Activated naive CD4-positive, alpha-beta T cell treated with anti-CD3 and anti-CD28 coated beads for 36 hours (primary cell): ENCODE measurements at regions not wholly inside any gene's neighbourhood (a gene's known extent, or its start where the extent isn't known, plus 50 kb on each side); places are given as distances from the start of the nearest gene placed in this dataset.

Experiments
- CTCF ChIA-PET: fragments of 350-600 bp; sonication (Branson Sonifier 250); formaldehyde crosslinking; loops from one replicate; lab custom pipeline; 2021; ENCODE audit warnings: antibody characterized with exemption; lab: Charles Lee
- DNase-seq: peaks from one replicate; pipeline ENCODE4 v3.0.0-alpha.2; 2020
- H3K27ac Mint-ChIP-seq: one replicate; pipeline ENCODE4 v1.8.0; 2021; ENCODE audit warnings: mild to moderate bottlenecking, mixed read lengths
- H3K27me3 Mint-ChIP-seq: one replicate; pipeline ENCODE4 v1.8.0; 2021; ENCODE audit warnings: low read depth, mixed read lengths
- H3K36me3 Mint-ChIP-seq: one replicate; pipeline ENCODE4 v1.8.0; 2021; ENCODE audit warnings: low read depth, mixed read lengths
- H3K4me1 Mint-ChIP-seq: one replicate; pipeline ENCODE4 v1.8.0; 2021; ENCODE audit warnings: low read depth, mixed read lengths
- H3K4me3 Mint-ChIP-seq: one replicate; pipeline ENCODE4 v1.8.0; 2021; ENCODE audit warnings: mild to moderate bottlenecking, moderate library complexity, mixed read lengths
- H3K9me3 Mint-ChIP-seq: one replicate; pipeline ENCODE4 v1.8.0; 2021; ENCODE audit warnings: mixed read lengths
- intact Hi-C: fragments of 100-400 bp; cut with micrococcal nuclease; formaldehyde crosslinking; loops from one replicate; pipeline ENCODE4 v1.15.1; 2023

GRCh38 chr13:82658811-82659210, 1223.5 kb downstream of the SLITRK1 start:
- Mint-ChIP-seq H3K4me3 (no peak overlapping the region), H3K27me3 (no peaks in the 10 kb centered on the region), H3K4me1 (no peaks in the 10 kb centered on the region), H3K36me3 (no peaks in the 10 kb centered on the region), H3K27ac (no peak overlapping the region), H3K9me3 (no peaks in the 10 kb centered on the region)
- intact Hi-C loops: no loop called here
- CTCF ChIA-PET: interaction anchor here (0.6 kb wide), 1 partner anchor 136 kb away, joined by 3 read pairs; no protein-coding TSS in a partner anchor
- no peak for DNase-seq

DNA sequence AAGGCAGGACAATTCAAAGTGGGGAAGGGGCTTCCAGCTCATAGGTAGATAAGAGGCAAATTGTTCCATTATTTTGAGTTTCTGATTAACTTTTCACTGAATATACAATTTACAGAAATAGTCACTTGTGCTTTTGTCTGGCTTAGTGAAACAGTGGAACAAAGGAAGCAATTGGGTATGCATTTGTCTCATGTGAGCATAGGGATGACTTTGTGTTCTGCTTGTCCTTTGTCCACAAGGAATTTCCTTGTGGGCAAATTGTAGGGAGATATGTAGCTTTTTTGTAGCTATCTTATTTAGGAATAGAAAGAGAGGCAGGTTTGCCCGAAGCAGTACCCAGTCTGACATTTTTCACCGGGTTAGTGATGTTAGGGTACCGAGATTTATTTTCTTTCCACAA, 1224.8 kb downstream of the SLITRK1 start:
- peaks cover 2% of the 10 kb centered on the region for H3K9me3 Mint-ChIP-seq
- intact Hi-C loops: no loop called here
- H3K4me3 Mint-ChIP-seq: no peak overlapping the region
- no peak overlapping the region for H3K27ac Mint-ChIP-seq
- H3K36me3 Mint-ChIP-seq: no peaks in the 10 kb centered on the region
- CTCF ChIA-PET: no interaction called here
- no peak for DNase-seq
- no peaks in the 10 kb centered on the region for H3K4me1 Mint-ChIP-seq
- H3K27me3 Mint-ChIP-seq: no peaks in the 10 kb centered on the region

DNA sequence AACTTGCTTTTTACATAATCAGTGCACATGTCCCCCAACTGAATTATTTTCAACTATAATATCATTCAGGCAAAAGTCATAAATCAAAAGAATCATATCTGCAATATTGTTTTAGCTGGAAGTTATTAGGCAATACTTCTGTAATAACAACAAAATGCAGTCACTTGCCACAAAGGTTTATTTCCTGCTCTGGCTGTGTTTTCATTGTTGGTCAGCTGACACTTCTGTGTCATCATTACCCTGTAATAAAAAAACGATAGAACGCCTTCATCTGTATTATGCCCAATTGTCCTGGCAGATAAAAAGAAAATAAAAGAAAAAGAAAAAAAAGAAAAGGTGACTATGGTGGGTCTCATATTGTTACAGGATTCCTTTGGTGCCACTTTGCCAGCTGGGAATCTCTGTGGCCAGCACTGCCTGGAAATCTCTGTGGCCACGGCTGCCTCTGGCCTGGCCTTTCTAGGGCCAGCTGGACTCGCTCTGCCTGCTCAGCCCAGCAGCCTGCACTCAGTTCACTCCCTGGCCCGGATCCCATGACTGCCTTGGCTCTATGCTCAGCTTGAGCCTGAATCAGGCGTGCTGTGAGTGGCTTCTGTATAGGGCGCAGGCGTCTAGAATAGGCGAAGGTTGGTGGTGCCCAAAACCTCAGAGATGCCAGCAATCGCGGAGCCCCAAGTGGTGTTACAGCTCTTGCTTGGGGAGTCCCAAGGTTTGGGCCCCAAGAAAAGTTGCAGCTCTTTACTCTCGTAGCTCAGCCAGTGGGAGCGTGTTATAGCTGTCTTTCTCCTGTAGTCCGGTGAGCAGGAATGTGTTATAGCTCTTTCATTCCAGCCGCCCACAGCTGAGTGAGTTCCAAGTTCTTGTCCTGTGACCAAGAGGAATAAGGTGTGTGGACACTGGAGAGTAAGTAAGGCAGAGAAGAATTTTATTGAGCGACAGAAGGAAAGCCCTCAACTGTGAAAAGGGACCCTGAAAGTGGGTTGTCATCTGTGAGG, 1227.1 kb downstream of the SLITRK1 start:
- Mint-ChIP-seq H3K27ac (no peak overlapping the region), H3K36me3 (no peaks in the 10 kb centered on the region), H3K4me1 (no peaks in the 10 kb centered on the region), H3K9me3 (peaks cover 2% of the 10 kb centered on the region), H3K4me3 (no peak overlapping the region), H3K27me3 (no peaks in the 10 kb centered on the region)
- intact Hi-C loops: no loop called here
- CTCF ChIA-PET: no interaction called here
- no peak for DNase-seq

DNA sequence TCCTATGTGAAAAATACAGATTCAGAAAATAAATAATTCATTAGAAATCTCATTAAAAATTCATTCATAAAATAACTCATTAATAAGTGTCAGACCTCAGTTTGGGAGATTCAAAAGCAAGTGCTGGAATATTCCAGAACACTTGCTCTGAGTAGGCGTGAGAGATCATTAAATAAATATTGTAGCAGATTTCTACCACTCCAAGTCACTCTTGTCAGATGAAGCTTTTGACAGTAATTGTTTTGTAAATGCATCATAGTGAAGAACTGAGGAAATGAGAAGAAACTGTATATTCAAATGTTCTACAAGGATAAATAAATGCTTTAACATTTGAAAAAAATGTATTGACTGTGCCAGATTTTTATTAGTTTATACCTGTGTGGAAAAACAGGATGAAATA, 1228.1 kb downstream of the SLITRK1 start:
- H3K36me3 Mint-ChIP-seq: no peaks in the 10 kb centered on the region
- no peaks in the 10 kb centered on the region for H3K27me3 Mint-ChIP-seq
- peaks cover 2% of the 10 kb centered on the region for H3K9me3 Mint-ChIP-seq
- H3K4me3 Mint-ChIP-seq: no peak overlapping the region
- CTCF ChIA-PET: no interaction called here
- no peaks in the 10 kb centered on the region for H3K4me1 Mint-ChIP-seq
- intact Hi-C loops: no loop called here
- no peak for DNase-seq
- no peak overlapping the region for H3K27ac Mint-ChIP-seq

- CTCF ChIA-PET: no interaction called here
- no peak overlapping the region for H3K4me3 Mint-ChIP-seq
- no peaks in the 10 kb centered on the region for H3K9me3 Mint-ChIP-seq
- no peaks in the 10 kb centered on the region for H3K27me3 Mint-ChIP-seq
- intact Hi-C loops: no loop called here
- H3K4me1 Mint-ChIP-seq: no peaks in the 10 kb centered on the region
- H3K27ac Mint-ChIP-seq: no peak overlapping the region
- no peak for DNase-seq
- no peaks in the 10 kb centered on the region for H3K36me3 Mint-ChIP-seq
These were observed 1234.7 kb downstream of the SLITRK1 start for GRCh38 chr13:82647540-82647939.

- CTCF ChIA-PET: no interaction called here
- Mint-ChIP-seq H3K27me3 (no peaks in the 10 kb centered on the region), H3K4me1 (no peaks in the 10 kb centered on the region), H3K36me3 (no peaks in the 10 kb centered on the region), H3K9me3 (peaks cover 5% of the 10 kb centered on the region), H3K4me3 (no peak overlapping the region), H3K27ac (no peak overlapping the region)
- no peak for DNase-seq
- intact Hi-C loops: no loop called here
These were observed 1246.2 kb downstream of the SLITRK1 start for GRCh38 chr13:82636119-82636518.

GRCh38 chr13:82634946-82635345, 1247.3 kb downstream of the SLITRK1 start:
- H3K4me1 Mint-ChIP-seq: no peaks in the 10 kb centered on the region
- intact Hi-C loops: no loop called here
- no peaks in the 10 kb centered on the region for H3K27me3 Mint-ChIP-seq
- H3K36me3 Mint-ChIP-seq: no peaks in the 10 kb centered on the region
- H3K27ac Mint-ChIP-seq: no peak overlapping the region
- peaks cover 5% of the 10 kb centered on the region for H3K9me3 Mint-ChIP-seq
- CTCF ChIA-PET: no interaction called here
- no peak for DNase-seq
- H3K4me3 Mint-ChIP-seq: no peak overlapping the region

- H3K4me1 Mint-ChIP-seq: no peaks in the 10 kb centered on the region
- CTCF ChIA-PET: no interaction called here
- H3K27ac Mint-ChIP-seq: no peak overlapping the region
- DNase-seq: no peak
- no peaks in the 10 kb centered on the region for H3K36me3 Mint-ChIP-seq
- no peaks in the 10 kb centered on the region for H3K27me3 Mint-ChIP-seq
- H3K9me3 Mint-ChIP-seq: no peaks in the 10 kb centered on the region
- intact Hi-C loops: no loop called here
- H3K4me3 Mint-ChIP-seq: no peak overlapping the region
These were observed 1255.1 kb downstream of the SLITRK1 start for GRCh38 chr13:82627183-82627582.

GRCh38 chr13:82625717-82626116, 1256.6 kb downstream of the SLITRK1 start:
- no peak overlapping the region for H3K4me3 Mint-ChIP-seq
- H3K27me3 Mint-ChIP-seq: no peaks in the 10 kb centered on the region
- no peak overlapping the region for H3K27ac Mint-ChIP-seq
- intact Hi-C loops: no loop called here
- H3K36me3 Mint-ChIP-seq: no peaks in the 10 kb centered on the region
- no peaks in the 10 kb centered on the region for H3K4me1 Mint-ChIP-seq
- CTCF ChIA-PET: no interaction called here
- H3K9me3 Mint-ChIP-seq: no peaks in the 10 kb centered on the region
- DNase-seq: no peak

DNA sequence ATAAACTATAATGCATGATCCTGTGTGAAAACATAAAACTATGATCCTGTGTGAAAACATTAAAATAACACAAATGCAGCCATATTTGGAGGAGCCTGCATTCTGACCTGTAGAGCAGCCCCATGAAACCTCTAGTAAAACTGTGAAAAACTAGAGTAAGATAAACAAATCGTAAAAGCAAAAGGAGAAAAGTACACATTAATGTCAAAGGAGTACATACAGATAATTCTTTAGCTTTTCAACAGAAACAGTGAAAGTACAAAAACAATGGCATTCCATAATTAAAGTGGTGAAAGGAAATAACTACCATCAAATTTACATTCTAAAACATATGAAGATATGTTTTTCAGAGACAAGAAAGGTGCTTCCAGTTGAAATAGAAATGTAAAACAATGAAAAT, 1267.2 kb downstream of the SLITRK1 start:
- no peaks in the 10 kb centered on the region for H3K9me3 Mint-ChIP-seq
- no peak overlapping the region for H3K27ac Mint-ChIP-seq
- no peak overlapping the region for H3K4me3 Mint-ChIP-seq
- H3K27me3 Mint-ChIP-seq: no peaks in the 10 kb centered on the region
- no peaks in the 10 kb centered on the region for H3K4me1 Mint-ChIP-seq
- intact Hi-C loops: no loop called here
- CTCF ChIA-PET: no interaction called here
- H3K36me3 Mint-ChIP-seq: no peaks in the 10 kb centered on the region
- no peak for DNase-seq

DNA sequence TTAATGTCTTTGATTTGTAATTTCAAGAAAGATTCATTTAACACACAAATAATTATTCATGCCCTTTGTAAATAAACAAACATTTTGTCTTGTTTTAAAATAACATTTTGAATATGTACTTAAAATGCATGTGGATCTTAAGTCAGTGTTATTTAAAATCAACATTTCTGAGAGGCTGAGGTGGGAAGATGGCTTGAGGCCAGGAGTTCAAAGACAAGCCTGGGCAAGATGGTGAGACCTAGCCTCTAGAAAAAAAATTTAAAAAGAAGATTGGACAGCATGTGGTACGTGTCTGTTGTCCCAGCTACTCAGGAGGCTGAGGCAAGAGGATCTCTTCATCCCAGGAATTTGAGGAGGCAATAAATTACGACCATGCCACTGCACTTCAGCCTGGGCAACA, 1268.2 kb downstream of the SLITRK1 start:
- H3K27me3 Mint-ChIP-seq: no peaks in the 10 kb centered on the region
- no peak for DNase-seq
- H3K36me3 Mint-ChIP-seq: no peaks in the 10 kb centered on the region

GRCh38 chr13:82606008-82606407, 1276.3 kb downstream of the SLITRK1 start:
- DNase-seq: no peak
- intact Hi-C loops: no loop called here
- Mint-ChIP-seq H3K27me3 (no peaks in the 10 kb centered on the region), H3K4me3 (no peak overlapping the region), H3K27ac (no peak overlapping the region), H3K4me1 (no peaks in the 10 kb centered on the region), H3K9me3 (peaks cover 16% of the 10 kb centered on the region), H3K36me3 (no peaks in the 10 kb centered on the region)
- CTCF ChIA-PET: no interaction called here

More for the DNA sequence above, 1268.2 kb downstream of the SLITRK1 start:
- intact Hi-C loops: no loop called here
- no peaks in the 10 kb centered on the region for H3K4me1 Mint-ChIP-seq
- no peak overlapping the region for H3K4me3 Mint-ChIP-seq
- no peaks in the 10 kb centered on the region for H3K9me3 Mint-ChIP-seq
- CTCF ChIA-PET: no interaction called here
- no peak overlapping the region for H3K27ac Mint-ChIP-seq

DNA sequence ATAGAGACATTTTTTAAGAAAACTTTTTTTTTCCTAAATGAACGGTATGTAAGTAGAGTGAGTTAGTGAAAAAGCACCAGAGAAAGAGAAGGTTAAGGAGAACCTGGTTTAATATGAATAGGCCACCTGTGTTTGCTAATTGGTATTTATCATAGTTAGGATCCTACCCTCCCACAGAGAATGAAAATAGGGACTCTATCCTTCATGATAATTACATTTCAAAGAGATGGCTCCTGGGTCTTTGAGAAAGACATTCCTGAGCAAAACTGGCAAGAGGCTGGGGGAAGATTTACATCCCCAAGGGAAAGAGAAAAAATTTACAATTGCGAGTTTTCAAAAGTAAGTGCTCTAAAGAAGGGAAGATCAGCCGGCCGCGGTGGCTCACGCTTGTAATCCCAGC, 1284.5 kb downstream of the SLITRK1 start:
- Mint-ChIP-seq H3K4me3 (no peak overlapping the region), H3K4me1 (no peaks in the 10 kb centered on the region), H3K9me3 (peaks cover 11% of the 10 kb centered on the region), H3K27me3 (no peaks in the 10 kb centered on the region), H3K27ac (no peak overlapping the region), H3K36me3 (no peaks in the 10 kb centered on the region)
- intact Hi-C loops: no loop called here
- DNase-seq: no peak
- CTCF ChIA-PET: no interaction called here
